ENCODE measurements at regions not wholly inside any gene's neighbourhood (a gene's known extent, or its start where the extent isn't known, plus 50 kb on each side); places are given as distances from the start of the nearest gene placed in this dataset.

DNA sequence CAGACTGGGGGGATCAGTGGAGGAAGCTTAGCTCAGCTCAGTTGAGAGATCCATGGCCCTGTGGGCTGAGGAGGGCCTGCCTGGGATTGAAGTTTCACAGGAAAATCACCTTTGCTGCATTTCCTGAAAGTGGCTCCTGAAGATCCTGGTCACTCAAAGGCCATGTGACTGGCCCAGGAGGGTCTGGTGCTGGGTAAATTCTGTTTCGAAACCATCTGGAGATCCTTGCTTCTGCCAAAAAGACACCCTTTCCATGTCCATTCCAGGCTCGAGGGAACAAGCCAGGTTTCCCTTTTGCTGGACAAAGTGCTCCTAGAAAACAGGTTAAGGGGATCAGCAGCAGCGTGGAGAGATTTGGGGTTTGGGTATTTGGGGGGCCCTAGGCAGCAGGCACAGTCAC, 293.3 kb downstream of the ZNF536 start:
- H3K27ac Mint-ChIP-seq, result no peak overlapping the region
- CTCF ChIA-PET, result interaction anchor here (1.0 to 3.3 kb wide), 10 partner anchors 13 to 313 kb away, joined by 3 to 25 read pairs (median 7); no protein-coding TSS in a partner anchor
- ATAC-seq, result no peak

More for the DNA sequence above, 293.3 kb downstream of the ZNF536 start:
- Mint-ChIP-seq H3K9me3 (no peaks in the 10 kb centered on the region), H3K4me1 (peaks cover 40% of the 10 kb centered on the region), H3K36me3 (no peaks in the 10 kb centered on the region), H3K4me3 (no peak overlapping the region), H3K27me3 (ENCODE audit: low read depth) (no peaks in the 10 kb centered on the region)
- DNase-seq (ENCODE audit: low spot score), result no peak
- POLR2A ChIA-PET, result no interaction called here
- TF ChIP-seq IRF2 (CRISPR knock-in tag; IDR thresholded peaks at IDR 0.05; ENCODE audit: borderline replicate concordance, low read depth) (no peak), ZNF423 (CRISPR knock-in tag; IDR thresholded peaks at IDR 0.05) (no peak), SMAD3 (CRISPR knock-in tag; IDR thresholded peaks at IDR 0.05; ENCODE audit: borderline replicate concordance) (no peak), ZNF121 (CRISPR knock-in tag; IDR thresholded peaks at IDR 0.05) (no peak), TP53 (CRISPR knock-in tag; IDR thresholded peaks at IDR 0.05) (no peak), FOXK1 (CRISPR knock-in tag; IDR thresholded peaks at IDR 0.05) (no peak), EMX1 (CRISPR knock-in tag; IDR thresholded peaks at IDR 0.05) (no peak), ESRRA (CRISPR knock-in tag; IDR thresholded peaks at IDR 0.05; ENCODE audit: borderline replicate concordance) (no peak)
- TF ChIP-seq, protein P1, sequence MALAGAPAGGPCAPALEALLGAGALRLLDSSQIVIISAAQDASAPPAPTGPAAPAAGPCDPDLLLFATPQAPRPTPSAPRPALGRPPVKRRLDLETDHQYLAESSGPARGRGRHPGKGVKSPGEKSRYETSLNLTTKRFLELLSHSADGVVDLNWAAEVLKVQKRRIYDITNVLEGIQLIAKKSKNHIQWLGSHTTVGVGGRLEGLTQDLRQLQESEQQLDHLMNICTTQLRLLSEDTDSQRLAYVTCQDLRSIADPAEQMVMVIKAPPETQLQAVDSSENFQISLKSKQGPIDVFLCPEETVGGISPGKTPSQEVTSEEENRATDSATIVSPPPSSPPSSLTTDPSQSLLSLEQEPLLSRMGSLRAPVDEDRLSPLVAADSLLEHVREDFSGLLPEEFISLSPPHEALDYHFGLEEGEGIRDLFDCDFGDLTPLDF (CRISPR knock-in tag; IDR thresholded peaks at IDR 0.05), result no peak
- TF ChIP-seq, protein P2, sequence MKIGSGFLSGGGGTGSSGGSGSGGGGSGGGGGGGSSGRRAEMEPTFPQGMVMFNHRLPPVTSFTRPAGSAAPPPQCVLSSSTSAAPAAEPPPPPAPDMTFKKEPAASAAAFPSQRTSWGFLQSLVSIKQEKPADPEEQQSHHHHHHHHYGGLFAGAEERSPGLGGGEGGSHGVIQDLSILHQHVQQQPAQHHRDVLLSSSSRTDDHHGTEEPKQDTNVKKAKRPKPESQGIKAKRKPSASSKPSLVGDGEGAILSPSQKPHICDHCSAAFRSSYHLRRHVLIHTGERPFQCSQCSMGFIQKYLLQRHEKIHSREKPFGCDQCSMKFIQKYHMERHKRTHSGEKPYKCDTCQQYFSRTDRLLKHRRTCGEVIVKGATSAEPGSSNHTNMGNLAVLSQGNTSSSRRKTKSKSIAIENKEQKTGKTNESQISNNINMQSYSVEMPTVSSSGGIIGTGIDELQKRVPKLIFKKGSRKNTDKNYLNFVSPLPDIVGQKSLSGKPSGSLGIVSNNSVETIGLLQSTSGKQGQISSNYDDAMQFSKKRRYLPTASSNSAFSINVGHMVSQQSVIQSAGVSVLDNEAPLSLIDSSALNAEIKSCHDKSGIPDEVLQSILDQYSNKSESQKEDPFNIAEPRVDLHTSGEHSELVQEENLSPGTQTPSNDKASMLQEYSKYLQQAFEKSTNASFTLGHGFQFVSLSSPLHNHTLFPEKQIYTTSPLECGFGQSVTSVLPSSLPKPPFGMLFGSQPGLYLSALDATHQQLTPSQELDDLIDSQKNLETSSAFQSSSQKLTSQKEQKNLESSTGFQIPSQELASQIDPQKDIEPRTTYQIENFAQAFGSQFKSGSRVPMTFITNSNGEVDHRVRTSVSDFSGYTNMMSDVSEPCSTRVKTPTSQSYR (CRISPR knock-in tag; IDR thresholded peaks at IDR 0.05), result no peak
- TF ChIP-seq, protein P3, sequence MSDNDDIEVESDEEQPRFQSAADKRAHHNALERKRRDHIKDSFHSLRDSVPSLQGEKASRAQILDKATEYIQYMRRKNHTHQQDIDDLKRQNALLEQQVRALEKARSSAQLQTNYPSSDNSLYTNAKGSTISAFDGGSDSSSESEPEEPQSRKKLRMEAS (CRISPR knock-in tag; IDR thresholded peaks at IDR 0.05), result no peak
- TF ChIP-seq, protein P4, sequence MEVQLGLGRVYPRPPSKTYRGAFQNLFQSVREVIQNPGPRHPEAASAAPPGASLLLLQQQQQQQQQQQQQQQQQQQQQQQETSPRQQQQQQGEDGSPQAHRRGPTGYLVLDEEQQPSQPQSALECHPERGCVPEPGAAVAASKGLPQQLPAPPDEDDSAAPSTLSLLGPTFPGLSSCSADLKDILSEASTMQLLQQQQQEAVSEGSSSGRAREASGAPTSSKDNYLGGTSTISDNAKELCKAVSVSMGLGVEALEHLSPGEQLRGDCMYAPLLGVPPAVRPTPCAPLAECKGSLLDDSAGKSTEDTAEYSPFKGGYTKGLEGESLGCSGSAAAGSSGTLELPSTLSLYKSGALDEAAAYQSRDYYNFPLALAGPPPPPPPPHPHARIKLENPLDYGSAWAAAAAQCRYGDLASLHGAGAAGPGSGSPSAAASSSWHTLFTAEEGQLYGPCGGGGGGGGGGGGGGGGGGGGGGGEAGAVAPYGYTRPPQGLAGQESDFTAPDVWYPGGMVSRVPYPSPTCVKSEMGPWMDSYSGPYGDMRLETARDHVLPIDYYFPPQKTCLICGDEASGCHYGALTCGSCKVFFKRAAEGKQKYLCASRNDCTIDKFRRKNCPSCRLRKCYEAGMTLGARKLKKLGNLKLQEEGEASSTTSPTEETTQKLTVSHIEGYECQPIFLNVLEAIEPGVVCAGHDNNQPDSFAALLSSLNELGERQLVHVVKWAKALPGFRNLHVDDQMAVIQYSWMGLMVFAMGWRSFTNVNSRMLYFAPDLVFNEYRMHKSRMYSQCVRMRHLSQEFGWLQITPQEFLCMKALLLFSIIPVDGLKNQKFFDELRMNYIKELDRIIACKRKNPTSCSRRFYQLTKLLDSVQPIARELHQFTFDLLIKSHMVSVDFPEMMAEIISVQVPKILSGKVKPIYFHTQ (CRISPR knock-in tag; IDR thresholded peaks at IDR 0.05), result no peak
- TF ChIP-seq, protein P5, sequence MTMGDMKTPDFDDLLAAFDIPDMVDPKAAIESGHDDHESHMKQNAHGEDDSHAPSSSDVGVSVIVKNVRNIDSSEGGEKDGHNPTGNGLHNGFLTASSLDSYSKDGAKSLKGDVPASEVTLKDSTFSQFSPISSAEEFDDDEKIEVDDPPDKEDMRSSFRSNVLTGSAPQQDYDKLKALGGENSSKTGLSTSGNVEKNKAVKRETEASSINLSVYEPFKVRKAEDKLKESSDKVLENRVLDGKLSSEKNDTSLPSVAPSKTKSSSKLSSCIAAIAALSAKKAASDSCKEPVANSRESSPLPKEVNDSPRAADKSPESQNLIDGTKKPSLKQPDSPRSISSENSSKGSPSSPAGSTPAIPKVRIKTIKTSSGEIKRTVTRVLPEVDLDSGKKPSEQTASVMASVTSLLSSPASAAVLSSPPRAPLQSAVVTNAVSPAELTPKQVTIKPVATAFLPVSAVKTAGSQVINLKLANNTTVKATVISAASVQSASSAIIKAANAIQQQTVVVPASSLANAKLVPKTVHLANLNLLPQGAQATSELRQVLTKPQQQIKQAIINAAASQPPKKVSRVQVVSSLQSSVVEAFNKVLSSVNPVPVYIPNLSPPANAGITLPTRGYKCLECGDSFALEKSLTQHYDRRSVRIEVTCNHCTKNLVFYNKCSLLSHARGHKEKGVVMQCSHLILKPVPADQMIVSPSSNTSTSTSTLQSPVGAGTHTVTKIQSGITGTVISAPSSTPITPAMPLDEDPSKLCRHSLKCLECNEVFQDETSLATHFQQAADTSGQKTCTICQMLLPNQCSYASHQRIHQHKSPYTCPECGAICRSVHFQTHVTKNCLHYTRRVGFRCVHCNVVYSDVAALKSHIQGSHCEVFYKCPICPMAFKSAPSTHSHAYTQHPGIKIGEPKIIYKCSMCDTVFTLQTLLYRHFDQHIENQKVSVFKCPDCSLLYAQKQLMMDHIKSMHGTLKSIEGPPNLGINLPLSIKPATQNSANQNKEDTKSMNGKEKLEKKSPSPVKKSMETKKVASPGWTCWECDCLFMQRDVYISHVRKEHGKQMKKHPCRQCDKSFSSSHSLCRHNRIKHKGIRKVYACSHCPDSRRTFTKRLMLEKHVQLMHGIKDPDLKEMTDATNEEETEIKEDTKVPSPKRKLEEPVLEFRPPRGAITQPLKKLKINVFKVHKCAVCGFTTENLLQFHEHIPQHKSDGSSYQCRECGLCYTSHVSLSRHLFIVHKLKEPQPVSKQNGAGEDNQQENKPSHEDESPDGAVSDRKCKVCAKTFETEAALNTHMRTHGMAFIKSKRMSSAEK (CRISPR knock-in tag; IDR thresholded peaks at IDR 0.05; ENCODE audit: borderline replicate concordance), result no peak
- TF ChIP-seq, protein P6, sequence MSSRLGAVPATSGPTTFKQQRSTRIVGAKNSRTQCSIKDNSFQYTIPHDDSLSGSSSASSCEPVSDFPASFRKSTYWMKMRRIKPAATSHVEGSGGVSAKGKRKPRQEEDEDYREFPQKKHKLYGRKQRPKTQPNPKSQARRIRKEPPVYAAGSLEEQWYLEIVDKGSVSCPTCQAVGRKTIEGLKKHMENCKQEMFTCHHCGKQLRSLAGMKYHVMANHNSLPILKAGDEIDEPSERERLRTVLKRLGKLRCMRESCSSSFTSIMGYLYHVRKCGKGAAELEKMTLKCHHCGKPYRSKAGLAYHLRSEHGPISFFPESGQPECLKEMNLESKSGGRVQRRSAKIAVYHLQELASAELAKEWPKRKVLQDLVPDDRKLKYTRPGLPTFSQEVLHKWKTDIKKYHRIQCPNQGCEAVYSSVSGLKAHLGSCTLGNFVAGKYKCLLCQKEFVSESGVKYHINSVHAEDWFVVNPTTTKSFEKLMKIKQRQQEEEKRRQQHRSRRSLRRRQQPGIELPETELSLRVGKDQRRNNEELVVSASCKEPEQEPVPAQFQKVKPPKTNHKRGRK (CRISPR knock-in tag; IDR thresholded peaks at IDR 0.05; ENCODE audit: borderline replicate concordance), result no peak
- TF ChIP-seq, protein P7, sequence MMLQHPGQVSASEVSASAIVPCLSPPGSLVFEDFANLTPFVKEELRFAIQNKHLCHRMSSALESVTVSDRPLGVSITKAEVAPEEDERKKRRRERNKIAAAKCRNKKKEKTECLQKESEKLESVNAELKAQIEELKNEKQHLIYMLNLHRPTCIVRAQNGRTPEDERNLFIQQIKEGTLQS (CRISPR knock-in tag; conservative IDR thresholded peaks at IDR 0.05), result no peak
- TF ChIP-seq, protein P8, sequence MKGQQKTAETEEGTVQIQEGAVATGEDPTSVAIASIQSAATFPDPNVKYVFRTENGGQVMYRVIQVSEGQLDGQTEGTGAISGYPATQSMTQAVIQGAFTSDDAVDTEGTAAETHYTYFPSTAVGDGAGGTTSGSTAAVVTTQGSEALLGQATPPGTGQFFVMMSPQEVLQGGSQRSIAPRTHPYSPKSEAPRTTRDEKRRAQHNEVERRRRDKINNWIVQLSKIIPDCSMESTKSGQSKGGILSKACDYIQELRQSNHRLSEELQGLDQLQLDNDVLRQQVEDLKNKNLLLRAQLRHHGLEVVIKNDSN (CRISPR knock-in tag; IDR thresholded peaks at IDR 0.05), result no peak
- TF ChIP-seq, protein P9, sequence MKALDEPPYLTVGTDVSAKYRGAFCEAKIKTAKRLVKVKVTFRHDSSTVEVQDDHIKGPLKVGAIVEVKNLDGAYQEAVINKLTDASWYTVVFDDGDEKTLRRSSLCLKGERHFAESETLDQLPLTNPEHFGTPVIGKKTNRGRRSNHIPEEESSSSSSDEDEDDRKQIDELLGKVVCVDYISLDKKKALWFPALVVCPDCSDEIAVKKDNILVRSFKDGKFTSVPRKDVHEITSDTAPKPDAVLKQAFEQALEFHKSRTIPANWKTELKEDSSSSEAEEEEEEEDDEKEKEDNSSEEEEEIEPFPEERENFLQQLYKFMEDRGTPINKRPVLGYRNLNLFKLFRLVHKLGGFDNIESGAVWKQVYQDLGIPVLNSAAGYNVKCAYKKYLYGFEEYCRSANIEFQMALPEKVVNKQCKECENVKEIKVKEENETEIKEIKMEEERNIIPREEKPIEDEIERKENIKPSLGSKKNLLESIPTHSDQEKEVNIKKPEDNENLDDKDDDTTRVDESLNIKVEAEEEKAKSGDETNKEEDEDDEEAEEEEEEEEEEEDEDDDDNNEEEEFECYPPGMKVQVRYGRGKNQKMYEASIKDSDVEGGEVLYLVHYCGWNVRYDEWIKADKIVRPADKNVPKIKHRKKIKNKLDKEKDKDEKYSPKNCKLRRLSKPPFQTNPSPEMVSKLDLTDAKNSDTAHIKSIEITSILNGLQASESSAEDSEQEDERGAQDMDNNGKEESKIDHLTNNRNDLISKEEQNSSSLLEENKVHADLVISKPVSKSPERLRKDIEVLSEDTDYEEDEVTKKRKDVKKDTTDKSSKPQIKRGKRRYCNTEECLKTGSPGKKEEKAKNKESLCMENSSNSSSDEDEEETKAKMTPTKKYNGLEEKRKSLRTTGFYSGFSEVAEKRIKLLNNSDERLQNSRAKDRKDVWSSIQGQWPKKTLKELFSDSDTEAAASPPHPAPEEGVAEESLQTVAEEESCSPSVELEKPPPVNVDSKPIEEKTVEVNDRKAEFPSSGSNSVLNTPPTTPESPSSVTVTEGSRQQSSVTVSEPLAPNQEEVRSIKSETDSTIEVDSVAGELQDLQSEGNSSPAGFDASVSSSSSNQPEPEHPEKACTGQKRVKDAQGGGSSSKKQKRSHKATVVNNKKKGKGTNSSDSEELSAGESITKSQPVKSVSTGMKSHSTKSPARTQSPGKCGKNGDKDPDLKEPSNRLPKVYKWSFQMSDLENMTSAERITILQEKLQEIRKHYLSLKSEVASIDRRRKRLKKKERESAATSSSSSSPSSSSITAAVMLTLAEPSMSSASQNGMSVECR (CRISPR knock-in tag; IDR thresholded peaks at IDR 0.05; ENCODE audit: borderline replicate concordance), result no peak
